ENCODE measurements at regions not wholly inside any gene's neighbourhood (a gene's known extent, or its start where the extent isn't known, plus 50 kb on each side); places are given as distances from the start of the nearest gene placed in this dataset.

- no peaks in the 10 kb centered on the region for H3K4me1 ChIP-seq (ENCODE audit: control insufficient read depth in 1 of 2, insufficient read depth in 2 of 2, low read depth in 1 of 2, low read length in 1 of 2)
- H3K9me2 ChIP-seq = no peaks in the 10 kb centered on the region; the same call in 1 of the 2 replicates
- POLR2A ChIA-PET = no interaction called here
- no peaks in the 10 kb centered on the region for H3F3A ChIP-seq (replicated peaks; ENCODE audit: insufficient read depth)
- H3K27me3 ChIP-seq (ENCODE audit: insufficient read depth) = no peaks in the 10 kb centered on the region
- no peak overlapping the region for H3K9ac ChIP-seq
- H4K20me1 ChIP-seq (ENCODE audit: insufficient read depth) = no peaks in the 10 kb centered on the region
- no peak overlapping the region for H3K4me2 ChIP-seq
- H3K79me2 ChIP-seq (ENCODE audit: insufficient read depth) = no peaks in the 10 kb centered on the region
- CTCF ChIA-PET = interaction anchor here (5.3 kb wide), 1 partner anchor 22 kb away, joined by 28 read pairs; no protein-coding TSS in a partner anchor
- H3K27ac ChIP-seq (ENCODE audit: low read depth in 2 of 2, low read length in 1 of 2) = no peak overlapping the region
- TF ChIP-seq, protein P1, sequence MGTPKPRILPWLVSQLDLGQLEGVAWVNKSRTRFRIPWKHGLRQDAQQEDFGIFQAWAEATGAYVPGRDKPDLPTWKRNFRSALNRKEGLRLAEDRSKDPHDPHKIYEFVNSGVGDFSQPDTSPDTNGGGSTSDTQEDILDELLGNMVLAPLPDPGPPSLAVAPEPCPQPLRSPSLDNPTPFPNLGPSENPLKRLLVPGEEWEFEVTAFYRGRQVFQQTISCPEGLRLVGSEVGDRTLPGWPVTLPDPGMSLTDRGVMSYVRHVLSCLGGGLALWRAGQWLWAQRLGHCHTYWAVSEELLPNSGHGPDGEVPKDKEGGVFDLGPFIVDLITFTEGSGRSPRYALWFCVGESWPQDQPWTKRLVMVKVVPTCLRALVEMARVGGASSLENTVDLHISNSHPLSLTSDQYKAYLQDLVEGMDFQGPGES (IDR thresholded peaks at IDR 0.05; ENCODE audit: low read depth, low read length) = no peak
- TF ChIP-seq MEF2A (IDR thresholded peaks at IDR 0.05; ENCODE audit: borderline replicate concordance, low read depth) (no peak), NFIC (IDR thresholded peaks at IDR 0.05; ENCODE audit: borderline replicate concordance) (no peak), CTCF (IDR thresholded peaks at IDR 0.05) (no peak), RCOR1 (IDR thresholded peaks at IDR 0.05; ENCODE audit: low read length) (no peak)
- DNase-seq = no peak
- WGBS (ENCODE audit: low lambda C conversion rate) = 10% methylated on average over 1 of the region's 1 CpG
- H3K36me3 ChIP-seq (replicated peaks in 1 of 2; ENCODE audit: control insufficient read depth in 1 of 2, insufficient read depth in 2 of 2, low read length in 1 of 2) = no peaks in the 10 kb centered on the region
- H2AFZ ChIP-seq (ENCODE audit: low read depth) = no peak overlapping the region
- H3K9me3 ChIP-seq = no peaks in the 10 kb centered on the region
- no peak overlapping the region for H3K4me3 ChIP-seq (ENCODE audit: low read depth in 2 of 2, low read length in 1 of 2)
Observed at GRCh38 chr5:148708854-148709253, 54.5 kb upstream of the HTR4 start.

DNA sequence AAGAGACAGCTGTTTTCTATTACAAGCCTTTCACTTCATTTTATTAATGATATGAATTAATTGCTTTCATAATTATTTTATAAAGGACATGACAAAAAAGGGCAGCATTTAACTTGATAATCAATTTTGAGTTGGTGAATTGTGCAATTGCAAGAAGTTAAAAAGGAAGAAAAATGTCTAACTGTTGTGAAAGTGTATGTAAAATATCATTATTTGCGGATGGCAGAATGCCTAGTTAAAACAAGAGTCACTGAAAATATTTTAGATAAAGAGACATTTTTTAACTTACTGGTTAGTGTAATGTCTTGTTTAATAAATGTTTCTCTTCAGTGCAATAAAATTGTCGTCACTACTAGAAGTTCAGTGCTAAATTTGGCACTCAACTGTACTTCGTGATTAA is 57.6 kb upstream of the HTR4 start:
- no peak for TF ChIP-seq GABPA (IDR thresholded peaks at IDR 0.05; ENCODE audit: low read depth)
- no peak for TF ChIP-seq TAF1 (IDR thresholded peaks at IDR 0.05; ENCODE audit: borderline replicate concordance, low read depth, low read length)
- TF ChIP-seq NFIC (IDR thresholded peaks at IDR 0.05; ENCODE audit: borderline replicate concordance) = no peak
- no peak for TF ChIP-seq REST (IDR thresholded peaks at IDR 0.05; ENCODE audit: low read depth, low read length)
- TF ChIP-seq RAD21 (IDR thresholded peaks at IDR 0.05; ENCODE audit: low read length) = no peak
- TF ChIP-seq FOSL2 (IDR thresholded peaks at IDR 0.05; ENCODE audit: borderline replicate concordance, low read depth) = no peak
- TF ChIP-seq RFX5 (IDR thresholded peaks at IDR 0.05; ENCODE audit: low read length) = no peak
- TF ChIP-seq MAX (IDR thresholded peaks at IDR 0.05; ENCODE audit: low read depth) = no peak
- TF ChIP-seq, protein P2, sequence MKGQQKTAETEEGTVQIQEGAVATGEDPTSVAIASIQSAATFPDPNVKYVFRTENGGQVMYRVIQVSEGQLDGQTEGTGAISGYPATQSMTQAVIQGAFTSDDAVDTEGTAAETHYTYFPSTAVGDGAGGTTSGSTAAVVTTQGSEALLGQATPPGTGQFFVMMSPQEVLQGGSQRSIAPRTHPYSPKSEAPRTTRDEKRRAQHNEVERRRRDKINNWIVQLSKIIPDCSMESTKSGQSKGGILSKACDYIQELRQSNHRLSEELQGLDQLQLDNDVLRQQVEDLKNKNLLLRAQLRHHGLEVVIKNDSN (IDR thresholded peaks at IDR 0.05; ENCODE audit: borderline replicate concordance, low read depth) = no peak
- TF ChIP-seq, protein P1 (IDR thresholded peaks at IDR 0.05; ENCODE audit: low read depth, low read length) = no peak
- Histone ChIP-seq H3K9me3 (no peaks in the 10 kb centered on the region), H3K4me1 (ENCODE audit: control insufficient read depth in 1 of 2, insufficient read depth in 2 of 2, low read depth in 1 of 2, low read length in 1 of 2) (no peaks in the 10 kb centered on the region), H3K9me2 (no peaks in the 10 kb centered on the region; the same call in 1 of the 2 replicates), H3K4me2 (no peak overlapping the region), H3K9ac (no peak overlapping the region), H2AFZ (ENCODE audit: low read depth) (no peak overlapping the region), H3K79me2 (ENCODE audit: insufficient read depth) (no peaks in the 10 kb centered on the region), H3K27me3 (ENCODE audit: insufficient read depth) (no peaks in the 10 kb centered on the region), H3K36me3 (replicated peaks in 1 of 2; ENCODE audit: control insufficient read depth in 1 of 2, insufficient read depth in 2 of 2, low read length in 1 of 2) (no peaks in the 10 kb centered on the region), H4K20me1 (ENCODE audit: insufficient read depth) (no peaks in the 10 kb centered on the region), H3K27ac (ENCODE audit: low read depth in 2 of 2, low read length in 1 of 2) (no peak overlapping the region), H3K4me3 (ENCODE audit: low read depth in 2 of 2, low read length in 1 of 2) (no peak overlapping the region), H3F3A (replicated peaks; ENCODE audit: insufficient read depth) (no peaks in the 10 kb centered on the region)
- ChIA-PET CTCF (interaction anchor here (1.4 to 3.6 kb wide), 2 partner anchors 15 to 19 kb away, joined by 5 to 20 read pairs; no protein-coding TSS in a partner anchor), POLR2A (no interaction called here)
- no peak for DNase-seq
- 39% methylated on average over 3 of the region's 3 CpGs for WGBS (ENCODE audit: low lambda C conversion rate)
